ENCODE measurements at regions not wholly inside any gene's neighbourhood (a gene's known extent, or its start where the extent isn't known, plus 50 kb on each side); places are given as distances from the start of the nearest gene placed in this dataset.

- TF ChIP-seq RFX5 (IDR thresholded peaks at IDR 0.05; ENCODE audit: low read length): no peak
- no peak for TF ChIP-seq EP300 (IDR thresholded peaks at IDR 0.05; ENCODE audit: borderline replicate concordance in 1 of 2, low read depth in 1 of 2, low read length in 1 of 2)
- TF ChIP-seq CTCF (IDR thresholded peaks at IDR 0.05): no peak
- TF ChIP-seq SIN3A (IDR thresholded peaks at IDR 0.05; ENCODE audit: borderline replicate concordance, low read depth, low read length): no peak
- no peak for TF ChIP-seq PBX3 (IDR thresholded peaks at IDR 0.05)
- no peak for TF ChIP-seq TCF12 (IDR thresholded peaks at IDR 0.05)
- no peak for TF ChIP-seq ZBTB33 (IDR thresholded peaks at IDR 0.05; ENCODE audit: borderline replicate concordance, low read depth)
Measured at GRCh38 chr13:70544706-70545105, 436.5 kb upstream of the KLHL1 start.
